MCF 10A (cell line): ENCODE measurements at regions not wholly inside any gene's neighbourhood (a gene's known extent, or its start where the extent isn't known, plus 50 kb on each side); places are given as distances from the start of the nearest gene placed in this dataset.
A peak's percentile ranks its signal among the peaks of the same experiment; 100 is the strongest.
"Not testable (repeated sequence)": the region's sequence is repeated elsewhere in the genome, so short reads cannot be mapped to it uniquely, and the experiment has no call there.

Experiments
- BruUV-seq: library from RNA; stranded (reverse); fragments of 400-500 nt; replicated peaks from 2 replicates; lab custom pipeline; 2021; lab: Mats Ljungman, UMichigan
- CTCF ChIA-PET: fragments of 300-600 bp; sonication (Branson Sonifier 250); formaldehyde crosslinking; extraction: SDS; loops from one replicate; lab custom pipeline; 2021; ENCODE audit warnings: antibody characterized with exemption, inconsistent platforms; lab: Yijun Ruan, JAX
- POLR2A ChIA-PET: fragments of 300-600, 350-650 bp; sonication (Branson Sonifier 250); formaldehyde crosslinking; extraction: SDS; loops from one replicate; lab custom pipeline; 2020; ENCODE audit warnings: antibody characterized with exemption, inconsistent platforms; lab: Yijun Ruan, JAX
- DNase-seq: peaks from one replicate; pipeline ENCODE4 v3.0.0-alpha.2; 2018; ENCODE audit not compliant: unreplicated experiment
- H3K27ac Mint-ChIP-seq: one replicate; pipeline ENCODE4 v1.8.0; 2022; ENCODE audit warnings: mild to moderate bottlenecking, low read depth, mixed read lengths; ENCODE audit not compliant: unreplicated experiment
- H3K27me3 Mint-ChIP-seq: one replicate; pipeline ENCODE4 v1.8.0; 2022; ENCODE audit warnings: mixed read lengths; ENCODE audit not compliant: insufficient read depth, unreplicated experiment
- H3K36me3 Mint-ChIP-seq: one replicate; pipeline ENCODE4 v1.8.0; 2022; ENCODE audit warnings: mild to moderate bottlenecking, moderate library complexity, mixed read lengths; ENCODE audit not compliant: insufficient read depth, unreplicated experiment
- H3K4me1 Mint-ChIP-seq: one replicate; pipeline ENCODE4 v1.8.0; 2022; ENCODE audit warnings: mixed read lengths; ENCODE audit not compliant: insufficient read depth, unreplicated experiment
- H3K4me3 Mint-ChIP-seq: one replicate; pipeline ENCODE4 v1.8.0; 2022; ENCODE audit warnings: mild to moderate bottlenecking, moderate library complexity, mixed read lengths; ENCODE audit not compliant: unreplicated experiment
- H3K9me3 Mint-ChIP-seq: one replicate; pipeline ENCODE4 v1.8.0; 2022; ENCODE audit warnings: mixed read lengths; ENCODE audit not compliant: unreplicated experiment
- intact Hi-C: fragments of 100-400 bp; cut with micrococcal nuclease; formaldehyde crosslinking; loops from 2 replicates; pipeline ENCODE4 v1.14.1; 2022
- TF ChIP-seq, protein P1 (sequence below): fragments of 200-600 bp; IDR thresholded peaks from one replicate; pipeline ENCODE4 v1.8.0; 2022; ENCODE audit warnings: antibody characterized with exemption, mild to moderate bottlenecking; ENCODE audit not compliant: unreplicated experiment

DNA sequence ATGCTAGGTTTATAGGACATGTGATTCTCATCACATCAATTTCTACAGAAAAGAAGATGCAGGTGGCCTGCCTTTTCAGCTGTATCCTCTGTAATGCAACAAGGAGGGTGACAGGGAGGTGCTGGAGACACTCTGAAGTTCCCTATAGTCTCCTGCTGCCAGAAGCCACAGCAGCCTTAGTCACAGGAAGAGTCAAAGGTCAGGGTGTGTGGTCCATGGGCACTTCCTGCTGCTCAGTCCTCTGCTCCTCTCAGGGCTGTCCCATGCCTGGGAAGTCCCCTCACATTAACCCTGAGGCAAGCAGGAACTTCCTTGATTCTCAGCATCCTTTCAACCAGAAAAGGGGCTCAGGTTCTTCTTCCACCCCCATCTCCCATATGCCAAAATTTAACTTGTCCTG, 144.8 kb upstream of the FOXA2 start:
- H3K27ac Mint-ChIP-seq, result no peak overlapping the region
- no peak overlapping the region for H3K4me3 Mint-ChIP-seq
- peaks cover 7% of the 10 kb centered on the region for H3K4me1 Mint-ChIP-seq
- DNase-seq, result no peak
- H3K27me3 Mint-ChIP-seq, result no peaks in the 10 kb centered on the region
- intact Hi-C loops, result loop anchor here (10.0 kb wide), 1 partner anchor 506 kb away; no protein-coding TSS in a partner anchor
- H3K36me3 Mint-ChIP-seq, result no peaks in the 10 kb centered on the region
- H3K9me3 Mint-ChIP-seq, result no peaks in the 10 kb centered on the region
- TF ChIP-seq, protein P1, sequence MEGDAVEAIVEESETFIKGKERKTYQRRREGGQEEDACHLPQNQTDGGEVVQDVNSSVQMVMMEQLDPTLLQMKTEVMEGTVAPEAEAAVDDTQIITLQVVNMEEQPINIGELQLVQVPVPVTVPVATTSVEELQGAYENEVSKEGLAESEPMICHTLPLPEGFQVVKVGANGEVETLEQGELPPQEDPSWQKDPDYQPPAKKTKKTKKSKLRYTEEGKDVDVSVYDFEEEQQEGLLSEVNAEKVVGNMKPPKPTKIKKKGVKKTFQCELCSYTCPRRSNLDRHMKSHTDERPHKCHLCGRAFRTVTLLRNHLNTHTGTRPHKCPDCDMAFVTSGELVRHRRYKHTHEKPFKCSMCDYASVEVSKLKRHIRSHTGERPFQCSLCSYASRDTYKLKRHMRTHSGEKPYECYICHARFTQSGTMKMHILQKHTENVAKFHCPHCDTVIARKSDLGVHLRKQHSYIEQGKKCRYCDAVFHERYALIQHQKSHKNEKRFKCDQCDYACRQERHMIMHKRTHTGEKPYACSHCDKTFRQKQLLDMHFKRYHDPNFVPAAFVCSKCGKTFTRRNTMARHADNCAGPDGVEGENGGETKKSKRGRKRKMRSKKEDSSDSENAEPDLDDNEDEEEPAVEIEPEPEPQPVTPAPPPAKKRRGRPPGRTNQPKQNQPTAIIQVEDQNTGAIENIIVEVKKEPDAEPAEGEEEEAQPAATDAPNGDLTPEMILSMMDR, result no peak
- CTCF ChIA-PET, result interaction anchor here (0.5 to 1.9 kb wide), 6 partner anchors 19 to 878 kb away, joined by 4 to 9 read pairs (median 5); no protein-coding TSS in a partner anchor
- POLR2A ChIA-PET, result interaction anchor here (0.7 to 1.0 kb wide), 2 partner anchors 20 to 367 kb away, joined by 3 read pairs; no protein-coding TSS in a partner anchor
- no TSS peak for BruUV-seq

DNA sequence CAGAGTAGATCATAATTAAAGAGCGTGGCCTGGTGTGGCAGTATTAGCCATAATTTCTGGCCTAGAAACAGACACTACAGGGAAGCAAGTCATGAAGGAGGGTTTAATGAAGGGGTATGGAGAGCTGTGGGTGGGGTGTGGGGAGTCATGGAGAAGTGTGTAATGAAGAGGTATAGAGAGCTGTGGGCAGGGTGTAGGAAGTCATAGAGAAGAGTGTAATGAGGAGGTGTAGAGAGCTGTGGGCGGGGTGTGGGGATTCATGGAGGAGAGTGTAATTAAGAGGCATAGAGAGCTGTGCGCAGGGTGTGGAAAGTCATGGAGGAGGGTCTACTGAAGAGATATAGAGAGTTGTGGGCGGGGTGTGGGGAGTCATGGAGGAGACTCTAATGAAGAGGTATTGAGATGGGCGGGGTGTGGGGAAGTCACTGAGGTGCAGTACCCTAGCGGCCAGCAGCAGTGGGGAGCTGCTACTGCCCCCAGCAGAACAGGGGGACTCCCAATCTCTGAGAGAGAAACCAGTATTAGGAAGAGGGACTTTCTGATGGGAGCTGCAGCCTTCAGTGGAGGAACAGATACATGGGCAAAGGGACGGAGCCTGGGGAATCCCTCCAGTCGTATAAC, 145.4 kb upstream of the FOXA2 start:
- TF ChIP-seq, protein P1, result no peak
- ChIA-PET POLR2A (interaction anchor here (0.7 to 0.9 kb wide), 2 partner anchors 366 to 621 kb away, joined by 3 to 4 read pairs; partner anchors contain the start of gene NXT1), CTCF (interaction anchor here (0.5 to 1.9 kb wide), 13 partner anchors 32 to 877 kb away, joined by 3 to 10 read pairs (median 4); no protein-coding TSS in a partner anchor)
- intact Hi-C loops, result loop anchor here (10.0 kb wide), 1 partner anchor 505 kb away; no protein-coding TSS in a partner anchor
- Mint-ChIP-seq H3K27ac (no peak overlapping the region), H3K36me3 (no peaks in the 10 kb centered on the region), H3K27me3 (no peaks in the 10 kb centered on the region), H3K4me1 (peaks cover 5% of the 10 kb centered on the region), H3K9me3 (no peaks in the 10 kb centered on the region), H3K4me3 (no peak overlapping the region)
- DNase-seq, result no peak
- BruUV-seq, result no TSS peak

DNA sequence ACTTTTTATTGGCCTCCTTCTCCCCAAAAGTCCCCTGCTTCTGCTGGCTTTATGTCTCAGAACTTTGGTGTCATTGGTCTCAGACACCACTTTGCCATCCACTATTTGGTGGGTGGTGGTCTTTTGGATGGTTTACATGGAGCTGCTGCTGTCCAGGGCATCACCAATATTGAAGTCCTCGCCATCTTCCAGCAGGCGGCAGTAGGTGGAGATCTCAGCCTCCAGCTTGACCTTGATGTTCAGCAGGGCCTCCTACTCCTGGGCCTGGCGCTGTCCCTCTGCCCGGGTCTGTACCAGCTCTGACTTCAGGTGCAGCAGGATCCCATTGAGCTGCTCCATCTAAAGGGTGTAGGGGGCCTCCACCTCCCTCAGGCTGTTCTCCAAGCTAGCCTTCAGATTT, 148.4 kb upstream of the FOXA2 start:
- intact Hi-C loops, result no loop called here
- Mint-ChIP-seq H3K27me3 (no peaks in the 10 kb centered on the region), H3K27ac (no peak overlapping the region), H3K4me1 (no peaks in the 10 kb centered on the region), H3K9me3 (no peaks in the 10 kb centered on the region), H3K36me3 (no peaks in the 10 kb centered on the region), H3K4me3 (no peak overlapping the region)
- ChIA-PET CTCF (interaction anchor here (0.6 to 4.1 kb wide), 12 partner anchors 8 to 1102 kb away, joined by 3 to 20 read pairs (median 4); no protein-coding TSS in a partner anchor), POLR2A (interaction anchor here (0.6 kb wide), 1 partner anchor 43 kb away, joined by 3 read pairs; no protein-coding TSS in a partner anchor)
- BruUV-seq, result no TSS peak
- TF ChIP-seq, protein P1, result no peak
- no peak for DNase-seq

DNA sequence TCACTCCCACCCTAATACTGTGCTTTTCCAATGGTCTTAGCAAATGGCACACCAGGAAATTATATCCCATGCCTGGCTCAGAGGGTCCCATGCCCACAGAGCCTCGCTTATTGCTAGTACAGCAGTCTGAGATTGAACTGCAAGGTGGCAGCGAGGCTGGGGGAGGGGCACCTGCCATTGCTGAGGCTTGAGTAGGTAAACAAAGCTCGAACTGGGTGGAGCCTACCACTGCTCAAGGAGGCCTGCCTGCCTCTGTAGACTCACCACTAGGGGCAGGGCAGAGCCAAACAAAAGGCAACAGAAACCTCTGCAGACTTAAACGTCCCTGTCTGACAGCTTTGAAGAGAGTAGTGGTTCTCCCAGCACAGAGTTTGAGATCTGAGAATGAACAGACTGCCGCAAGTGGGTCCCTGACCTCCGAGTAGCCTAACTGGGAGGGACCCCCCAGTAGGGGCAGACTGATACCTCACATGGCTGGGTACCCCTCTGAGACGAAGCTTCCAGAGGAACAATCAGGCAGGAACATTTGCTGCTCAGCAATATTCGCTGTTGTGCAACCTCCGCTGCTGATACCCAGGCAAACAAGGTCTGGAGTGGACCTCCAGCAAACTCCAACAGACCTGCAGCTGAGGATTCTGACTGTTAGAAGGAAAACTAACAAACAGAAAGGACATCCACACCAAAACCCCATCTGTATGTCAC, 150.7 kb upstream of the FOXA2 start:
- BruUV-seq, H3K4me3 Mint-ChIP-seq, H3K9me3 Mint-ChIP-seq, H3K4me1 Mint-ChIP-seq, H3K27ac Mint-ChIP-seq, H3K36me3 Mint-ChIP-seq, H3K27me3 Mint-ChIP-seq: not testable (repeated sequence)
- ChIA-PET CTCF (interaction anchor here (0.6 to 4.1 kb wide), 24 partner anchors 11 to 1977 kb away, joined by 3 to 20 read pairs (median 3); no protein-coding TSS in a partner anchor), POLR2A (interaction anchor here (1.2 to 2.2 kb wide), 3 partner anchors 11 to 29 kb away, joined by 3 to 6 read pairs (median 5); no protein-coding TSS in a partner anchor)
- peak; percentile 67 for DNase-seq
- TF ChIP-seq, protein P1, result peak; percentile 52
- intact Hi-C loops, result loop anchor here (2.0 to 5.0 kb wide), 2 partner anchors 240 to 312 kb away; partner anchors contain the start of gene THBD
